H4 (cell line): ENCODE measurements at regions not wholly inside any gene's neighbourhood (a gene's known extent, or its start where the extent isn't known, plus 50 kb on each side); places are given as distances from the start of the nearest gene placed in this dataset.

Experiments
- DNase-seq: peaks from one replicate; pipeline ENCODE4 v3.0.0-alpha.2; 2015; ENCODE audit warnings: low spot score

DNA sequence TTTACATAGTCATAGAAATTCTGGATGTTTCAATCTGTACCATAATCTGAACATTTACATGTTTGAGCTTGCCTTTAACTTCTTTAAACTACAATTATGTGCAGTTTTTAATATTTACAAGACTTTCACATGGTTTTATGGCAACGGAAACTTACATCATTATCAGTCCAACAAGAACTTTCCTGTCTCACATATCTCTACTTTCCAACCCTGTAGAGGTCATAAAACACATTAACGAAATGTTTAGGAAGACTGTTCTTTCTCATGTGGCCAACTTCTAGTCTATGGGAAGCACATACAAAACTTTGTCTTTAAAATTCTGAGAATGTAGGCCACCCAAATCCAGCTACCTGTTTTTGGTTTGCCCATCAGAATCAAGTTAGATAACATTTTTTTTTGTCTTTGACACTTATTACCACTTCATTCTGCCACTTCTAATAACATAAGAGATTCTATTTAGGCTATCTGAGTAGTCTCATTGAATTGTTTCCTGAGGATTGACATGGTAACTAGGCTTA is 693.2 kb downstream of the KCNJ3 start:
- DNase-seq: no peak

DNA sequence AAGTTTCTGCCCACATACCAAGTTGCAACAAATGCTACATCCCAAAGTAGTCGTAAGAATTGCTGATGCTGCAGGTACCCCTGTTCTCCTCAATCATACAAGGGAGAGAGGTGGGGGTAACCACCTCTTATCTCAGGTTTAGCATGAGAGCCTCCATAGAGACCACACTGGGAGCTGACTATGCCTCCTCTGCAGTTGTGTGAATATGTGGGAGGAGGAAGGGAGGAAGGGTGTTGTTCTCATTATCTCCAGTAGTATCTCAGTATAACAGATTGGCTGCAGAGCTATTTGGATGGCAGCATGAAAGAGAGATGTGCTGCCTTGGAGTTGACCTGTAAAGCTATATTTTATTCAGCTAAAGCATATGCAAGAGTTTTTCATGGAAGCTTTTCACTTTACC is 690.7 kb downstream of the KCNJ3 start:
- DNase-seq: no peak

DNA sequence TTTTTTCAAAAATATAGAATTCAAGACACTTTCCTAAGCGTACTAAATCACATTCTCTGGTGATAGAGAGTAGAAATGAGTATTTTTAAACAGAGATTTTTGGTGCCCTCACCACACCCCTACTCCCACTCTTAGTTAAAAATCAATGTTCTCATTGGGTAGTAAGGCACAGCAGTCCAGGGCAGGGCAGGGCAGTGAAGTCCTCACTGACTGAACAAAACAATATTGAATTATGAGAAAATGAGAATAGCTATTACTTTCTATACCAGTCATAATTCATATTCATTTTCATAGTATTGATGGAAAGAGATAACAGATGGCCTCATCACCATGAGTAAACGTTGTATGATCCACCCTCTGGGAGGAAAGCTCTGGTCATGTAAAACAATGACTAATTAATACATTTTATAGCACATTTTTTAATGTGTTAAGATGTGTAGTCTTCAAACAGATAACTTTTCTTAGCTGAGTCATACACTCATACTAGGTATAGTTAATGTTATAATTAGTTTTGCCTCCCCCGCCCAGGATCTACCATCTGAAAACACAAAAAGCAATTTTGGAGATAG is 686.1 kb downstream of the KCNJ3 start:
- no peak for DNase-seq

DNA sequence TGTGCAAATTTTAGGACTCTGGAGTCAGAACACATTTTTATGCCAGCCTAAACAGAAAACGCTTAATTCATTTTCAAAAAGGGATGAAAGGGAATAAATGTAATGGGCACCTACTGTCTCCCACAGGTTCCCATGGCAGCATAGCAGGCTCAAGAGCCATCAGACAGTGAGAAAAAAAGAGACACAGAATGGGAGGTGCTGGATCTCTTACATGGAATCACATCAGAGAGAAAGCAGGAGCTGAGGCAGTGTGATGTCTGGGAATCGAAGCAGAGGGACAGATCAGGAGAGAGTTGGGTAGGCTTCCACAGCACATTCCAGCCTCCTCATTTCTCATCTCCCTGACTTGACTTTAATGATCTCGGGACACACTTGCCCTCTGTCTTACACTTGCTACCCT is 684.3 kb downstream of the KCNJ3 start:
- DNase-seq: no peak

DNA sequence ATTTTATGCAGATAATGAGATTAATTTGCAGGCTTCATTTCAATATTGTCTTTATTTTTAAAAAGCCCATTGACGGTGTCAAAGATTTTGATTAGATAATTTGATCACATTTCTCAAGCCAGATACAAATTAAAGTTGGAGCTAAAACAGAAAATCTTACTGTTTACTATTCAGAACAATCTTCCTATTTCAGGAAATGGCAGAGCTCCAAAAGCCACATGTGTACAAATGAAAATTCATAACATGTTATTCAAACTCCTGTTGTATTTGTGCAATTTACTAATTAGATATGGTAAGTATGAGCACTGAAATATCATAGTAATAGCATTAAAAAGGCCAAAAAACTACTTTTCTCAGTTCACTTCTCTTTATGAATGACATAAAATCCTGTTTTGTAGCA is 682.9 kb downstream of the KCNJ3 start:
- DNase-seq: no peak

DNA sequence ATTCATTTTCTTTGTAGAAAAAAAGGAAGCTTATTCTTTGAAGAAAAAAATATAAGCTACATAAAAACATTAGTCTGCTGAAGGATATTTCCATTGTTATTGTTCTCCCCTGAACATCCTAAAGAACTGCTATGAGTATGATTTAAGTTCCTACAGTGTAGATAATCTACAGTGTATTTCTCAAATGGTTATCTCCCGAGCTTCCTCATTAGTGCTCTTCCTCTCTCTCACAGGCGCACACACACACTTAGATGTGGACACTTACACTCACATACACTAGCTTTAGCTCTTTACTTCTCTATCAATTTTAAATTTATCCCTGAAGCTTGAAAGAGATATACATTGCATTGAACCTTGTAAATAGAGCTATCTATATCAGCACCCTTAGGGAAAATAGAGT is 681.0 kb downstream of the KCNJ3 start:
- DNase-seq: no peak

DNA sequence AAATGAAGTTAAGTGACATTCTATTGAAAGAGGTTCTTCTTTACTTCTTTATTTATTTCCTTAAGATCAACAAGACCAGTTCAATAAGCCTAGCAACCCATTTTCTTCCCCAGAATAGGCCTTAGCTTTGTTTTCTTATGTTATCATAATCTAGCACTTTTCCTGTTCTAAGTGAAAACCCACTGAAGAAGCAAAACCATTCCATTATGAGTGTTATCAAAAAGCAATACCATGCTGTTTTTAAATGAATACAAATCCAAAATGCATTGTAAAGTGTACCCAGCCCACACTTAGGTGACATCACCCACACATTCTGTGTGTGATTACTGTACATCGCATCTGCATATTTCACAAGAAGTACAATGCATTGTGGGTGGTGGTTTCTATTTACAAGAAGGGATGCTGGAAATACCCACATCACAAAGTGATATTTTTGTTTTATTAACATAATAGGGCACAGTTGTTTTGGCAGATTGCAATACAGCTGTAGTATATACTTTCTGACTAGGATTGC is 679.5 kb downstream of the KCNJ3 start:
- peak; percentile 33 for DNase-seq

DNA sequence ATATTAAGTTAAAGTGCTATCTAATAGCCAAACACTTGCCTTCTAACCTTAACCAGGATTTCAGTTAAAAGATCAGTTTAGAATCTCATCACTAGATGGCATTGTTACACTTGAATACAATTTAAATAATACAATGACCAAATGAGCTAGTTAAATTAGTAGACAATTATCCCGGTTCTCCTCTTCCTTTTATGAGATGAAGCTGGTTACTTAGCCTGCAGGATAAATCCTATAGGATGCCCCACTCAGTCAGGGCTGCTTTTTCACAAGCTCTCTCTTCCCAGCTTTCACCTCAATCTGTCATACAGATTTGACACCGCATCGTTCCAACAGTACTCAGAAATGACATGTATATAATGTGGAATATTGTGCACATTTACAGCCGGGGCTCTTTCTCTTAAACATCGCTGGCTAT is 678.8 kb downstream of the KCNJ3 start:
- DNase-seq: peak; percentile 44

DNA sequence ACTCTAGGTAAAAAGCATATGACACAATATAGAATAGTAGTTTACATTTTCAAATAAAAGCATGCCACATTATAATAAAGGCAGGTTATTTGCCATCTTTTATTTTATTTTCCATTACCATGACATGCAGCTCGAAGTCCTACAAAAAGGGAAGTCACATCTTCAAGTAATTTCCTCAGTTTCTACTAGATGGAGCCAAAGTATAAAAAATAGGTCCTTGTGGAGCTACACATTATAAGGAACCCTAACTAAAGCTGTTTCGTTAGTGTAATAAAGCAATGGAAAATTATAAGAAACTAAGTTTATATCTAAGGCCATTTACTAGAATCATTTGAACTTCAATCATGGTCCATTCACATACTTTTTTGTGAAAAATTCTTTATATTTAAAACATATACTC is 674.5 kb downstream of the KCNJ3 start:
- DNase-seq: peak; percentile 21

DNA sequence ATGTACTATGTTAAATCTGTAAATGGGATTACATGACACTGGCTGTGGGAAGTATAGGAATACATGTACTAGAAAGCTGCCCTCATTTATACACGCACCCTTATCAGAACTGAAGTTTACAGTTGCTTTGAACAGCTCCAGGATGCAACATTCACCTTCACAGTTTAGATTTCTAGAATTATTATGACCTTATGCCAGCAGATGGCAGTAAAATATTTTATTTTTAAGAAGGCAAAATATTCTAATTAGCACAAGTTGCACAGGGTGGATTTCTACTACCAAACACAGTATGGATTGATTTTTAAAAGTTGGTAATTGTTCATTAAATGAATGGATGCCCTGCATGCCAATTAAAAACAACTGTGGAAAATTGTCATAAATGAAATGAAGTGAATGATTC is 670.4 kb downstream of the KCNJ3 start:
- no peak for DNase-seq

DNA sequence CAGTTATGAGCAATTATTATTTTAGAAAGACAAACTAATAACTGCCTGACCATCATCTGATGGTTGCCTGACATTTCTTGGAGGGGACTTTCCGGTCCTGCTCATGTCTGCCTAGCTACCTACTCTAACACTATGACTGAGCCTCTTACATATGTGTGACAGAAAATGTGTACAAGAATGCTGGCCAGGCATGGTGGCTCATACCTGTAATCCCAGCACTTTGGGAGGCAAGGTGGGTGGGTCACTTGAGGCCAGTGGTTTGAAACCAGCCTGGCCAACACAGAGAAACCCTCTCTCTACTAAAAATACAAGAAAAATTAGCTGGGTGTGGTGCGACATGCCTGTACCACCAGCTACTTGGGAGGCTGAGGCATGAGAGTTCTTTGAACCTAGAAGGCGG is 666.3 kb downstream of the KCNJ3 start:
- no peak for DNase-seq

DNA sequence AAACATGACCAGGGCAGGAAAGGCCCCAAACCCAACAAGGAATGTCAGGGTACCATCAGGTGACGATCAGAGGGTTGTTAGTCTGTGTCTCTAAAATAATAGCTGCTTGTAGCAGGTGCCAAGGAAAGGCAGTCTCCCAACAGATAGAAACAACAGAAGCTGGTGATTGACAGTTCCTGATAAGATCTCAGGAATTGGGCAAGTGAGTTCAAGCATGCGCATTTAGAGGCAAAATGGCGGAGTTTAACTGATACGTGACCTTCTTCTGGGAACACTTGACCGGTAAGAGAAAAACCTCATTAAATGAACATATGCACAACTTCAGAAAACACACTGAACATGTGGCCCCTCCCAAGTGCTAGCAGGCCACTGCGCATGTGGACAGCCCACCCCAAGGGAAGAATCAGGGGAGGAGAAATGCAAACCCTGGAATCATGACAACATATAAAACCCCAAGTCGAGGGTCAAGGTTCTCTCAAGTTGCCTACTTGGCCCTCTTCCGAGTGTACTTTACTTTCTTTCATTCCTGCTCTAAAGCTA is 664.9 kb downstream of the KCNJ3 start:
- no peak for DNase-seq

DNA sequence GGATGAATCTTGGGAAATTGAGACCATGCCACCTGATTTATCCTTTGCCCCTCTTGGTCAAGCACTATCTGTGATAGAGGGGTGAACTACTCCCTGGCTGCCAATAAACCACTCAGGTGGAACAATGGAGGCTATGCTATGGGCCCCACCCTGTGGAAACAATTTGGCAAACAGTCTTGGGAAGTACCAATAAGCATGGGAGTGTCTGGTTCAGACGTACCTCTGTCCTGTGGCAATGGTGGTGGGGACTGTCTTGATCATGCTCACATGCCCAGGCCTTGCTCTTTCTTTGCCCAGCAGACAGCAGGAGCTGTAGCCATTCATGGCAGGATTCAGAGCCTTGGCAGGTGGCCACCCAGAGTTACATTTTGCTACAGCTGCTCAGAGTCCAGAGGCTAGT is 658.7 kb downstream of the KCNJ3 start:
- no peak for DNase-seq

DNA sequence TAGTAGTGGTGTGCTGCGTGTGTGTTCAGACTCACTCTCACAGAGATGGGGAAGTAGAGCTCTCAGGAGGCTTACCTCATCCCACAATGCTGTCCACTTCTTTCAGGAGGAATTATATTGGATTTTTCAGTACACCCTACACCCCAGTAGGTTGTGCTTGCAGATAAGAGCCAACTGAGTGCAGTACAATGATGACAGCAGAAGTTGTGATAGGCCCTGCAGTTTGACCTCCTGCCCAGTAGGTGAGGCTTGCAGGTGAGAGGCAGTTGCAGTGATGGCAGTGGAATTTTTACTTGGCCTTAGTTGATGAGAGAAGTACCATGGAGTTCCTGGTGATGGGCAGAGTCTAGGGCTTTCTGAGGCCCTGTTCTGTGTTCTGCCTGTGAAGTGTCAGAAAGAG is 657.8 kb downstream of the KCNJ3 start:
- DNase-seq: no peak

DNA sequence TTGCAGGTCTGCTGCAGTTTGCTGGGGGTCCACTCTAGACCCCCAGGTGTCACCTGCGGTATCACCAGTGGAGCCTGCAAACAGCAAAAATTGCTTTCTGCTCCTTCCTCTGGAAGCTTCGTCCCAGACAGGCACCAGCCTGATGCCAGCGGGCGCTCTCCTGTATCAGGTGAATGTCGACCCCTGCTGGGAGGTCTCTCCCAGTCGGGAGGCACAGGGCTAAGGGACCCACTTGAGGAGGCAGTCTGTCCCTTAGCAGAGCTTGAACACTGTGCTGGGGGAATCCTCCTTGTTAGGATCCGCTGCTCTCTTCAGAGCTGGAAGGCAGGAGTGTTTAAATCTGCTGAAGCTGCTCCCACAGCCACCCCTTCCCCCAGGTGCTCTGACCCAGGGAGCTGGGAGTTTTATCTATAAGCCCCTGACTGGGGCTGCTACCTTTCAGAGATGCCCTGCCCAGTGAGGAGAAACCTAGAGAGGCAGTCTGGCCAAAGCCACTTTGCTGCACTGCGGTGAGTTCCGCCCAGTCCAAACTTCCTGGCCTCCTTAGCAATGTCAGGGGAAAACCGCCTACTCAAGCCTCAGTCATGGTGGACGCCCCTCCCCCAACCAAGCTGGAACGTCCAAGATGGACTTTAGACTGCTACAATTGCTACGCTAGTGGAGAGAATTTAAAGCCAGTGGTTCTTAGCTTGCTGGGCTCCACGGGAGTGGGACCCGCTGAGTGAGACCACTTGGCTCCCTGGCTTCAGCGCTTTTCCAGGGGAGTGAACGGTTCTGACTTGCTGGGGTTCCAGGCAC is 652.5 kb downstream of the KCNJ3 start:
- no peak for DNase-seq

DNA sequence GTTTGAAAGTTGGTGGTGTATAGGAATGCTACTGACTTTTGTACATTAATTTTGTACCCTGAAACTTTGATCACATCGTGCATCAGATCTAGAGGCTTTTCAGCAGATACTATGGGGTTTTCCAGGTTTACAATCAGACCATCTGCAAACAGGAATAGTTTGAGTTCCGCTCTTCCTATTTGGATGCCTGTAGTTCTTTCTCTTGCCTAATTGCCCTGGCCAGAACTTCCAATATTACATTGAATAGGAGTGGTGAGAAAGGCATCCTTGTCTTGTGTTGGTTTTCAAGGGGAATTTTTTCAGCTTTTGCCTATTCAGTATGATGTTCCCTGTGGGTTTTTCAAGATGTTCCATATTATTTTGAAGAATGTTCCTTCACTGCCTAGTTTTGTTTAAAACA is 633.5 kb downstream of the KCNJ3 start:
- DNase-seq: no peak

DNA sequence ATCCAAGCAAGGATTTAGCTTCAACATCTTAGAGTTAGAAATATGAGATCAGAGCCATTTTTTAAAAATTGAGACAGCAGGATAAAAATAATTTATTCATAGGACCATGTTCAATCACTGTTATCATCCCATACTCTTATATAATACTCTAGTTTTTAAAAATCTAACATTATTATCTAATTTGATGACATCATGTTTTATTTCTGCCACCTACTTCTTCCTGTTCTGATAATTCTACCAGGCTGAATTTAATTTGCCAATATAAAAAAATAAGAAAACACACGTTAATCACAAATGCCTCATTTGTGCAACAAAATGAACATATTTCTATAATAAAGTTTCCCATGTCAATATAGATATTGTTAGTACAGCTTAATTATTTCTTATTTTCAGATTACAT is 621.7 kb downstream of the KCNJ3 start:
- DNase-seq: no peak

DNA sequence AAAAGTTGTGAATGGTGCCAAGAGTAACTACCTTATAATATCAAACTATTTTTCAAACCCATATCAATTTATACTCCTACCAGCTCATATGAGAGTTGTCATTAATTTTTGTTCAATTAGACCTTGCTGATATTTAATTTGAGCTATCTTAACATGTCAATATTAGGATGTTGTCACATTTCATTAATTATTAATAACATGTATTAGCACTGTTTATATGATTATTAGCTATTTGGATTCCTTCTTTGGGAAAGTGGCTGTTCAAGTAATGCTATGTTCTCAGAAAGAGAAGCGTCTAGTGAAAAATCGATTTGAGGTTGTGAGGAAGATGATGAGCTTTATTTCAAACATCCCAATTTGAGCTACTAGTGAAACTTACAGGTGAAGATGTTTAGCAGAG is 620.2 kb downstream of the KCNJ3 start:
- DNase-seq: no peak

DNA sequence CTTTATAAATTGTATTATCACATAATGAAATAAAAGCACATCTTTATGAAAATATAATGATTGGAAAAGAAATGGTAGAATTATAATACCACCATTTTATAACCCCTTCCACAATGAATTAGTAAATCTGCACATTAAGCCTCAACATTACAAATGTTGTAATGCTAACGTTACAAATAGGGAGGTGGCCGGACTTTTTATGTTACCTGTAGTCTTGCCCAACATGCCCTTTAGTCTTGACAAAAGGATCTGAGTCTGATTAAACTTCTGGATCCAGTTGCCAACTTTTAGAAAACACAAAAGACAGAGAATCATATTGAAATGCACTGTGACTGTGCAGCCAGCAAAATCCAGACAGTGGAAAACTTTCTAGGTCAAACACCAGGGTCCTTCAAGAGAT is 617.3 kb downstream of the KCNJ3 start:
- DNase-seq: no peak

DNA sequence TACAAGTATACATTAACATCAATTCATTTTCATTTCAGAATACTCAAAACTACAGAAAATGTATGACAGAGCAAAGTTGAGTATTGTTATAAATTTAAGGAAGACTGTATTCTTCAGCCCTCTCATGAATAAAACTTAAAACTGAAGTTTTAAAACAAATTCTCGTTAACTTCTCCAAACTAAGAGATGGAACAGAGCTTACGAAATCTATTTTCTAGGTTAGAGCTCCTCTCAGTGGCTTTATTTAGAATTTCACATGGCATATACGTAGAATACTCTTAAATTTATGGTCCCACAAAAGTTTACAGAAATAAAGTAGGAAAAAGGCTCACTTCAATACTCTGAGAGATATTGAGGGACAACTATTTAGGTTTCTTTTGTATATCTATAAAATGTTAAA is 612.1 kb downstream of the KCNJ3 start:
- DNase-seq: peak; percentile 23

DNA sequence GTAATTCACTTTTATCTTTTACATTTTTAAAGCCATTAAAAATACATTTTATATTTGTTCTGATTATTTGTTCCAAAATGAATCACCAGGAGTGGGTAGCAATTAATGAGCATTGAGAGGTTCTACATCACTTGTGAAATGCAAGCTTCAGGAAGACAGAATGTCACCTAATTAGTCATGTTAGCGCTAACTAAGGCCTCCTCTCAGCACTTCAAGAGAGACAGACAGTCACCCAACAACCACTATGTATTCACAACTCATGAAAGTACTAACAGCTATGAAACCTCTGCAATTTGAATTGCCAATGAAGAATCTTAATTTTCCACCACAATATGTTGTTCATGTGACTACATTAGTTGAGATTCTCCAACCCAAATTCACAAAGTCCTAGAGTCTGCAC is 611.0 kb downstream of the KCNJ3 start:
- no peak for DNase-seq

DNA sequence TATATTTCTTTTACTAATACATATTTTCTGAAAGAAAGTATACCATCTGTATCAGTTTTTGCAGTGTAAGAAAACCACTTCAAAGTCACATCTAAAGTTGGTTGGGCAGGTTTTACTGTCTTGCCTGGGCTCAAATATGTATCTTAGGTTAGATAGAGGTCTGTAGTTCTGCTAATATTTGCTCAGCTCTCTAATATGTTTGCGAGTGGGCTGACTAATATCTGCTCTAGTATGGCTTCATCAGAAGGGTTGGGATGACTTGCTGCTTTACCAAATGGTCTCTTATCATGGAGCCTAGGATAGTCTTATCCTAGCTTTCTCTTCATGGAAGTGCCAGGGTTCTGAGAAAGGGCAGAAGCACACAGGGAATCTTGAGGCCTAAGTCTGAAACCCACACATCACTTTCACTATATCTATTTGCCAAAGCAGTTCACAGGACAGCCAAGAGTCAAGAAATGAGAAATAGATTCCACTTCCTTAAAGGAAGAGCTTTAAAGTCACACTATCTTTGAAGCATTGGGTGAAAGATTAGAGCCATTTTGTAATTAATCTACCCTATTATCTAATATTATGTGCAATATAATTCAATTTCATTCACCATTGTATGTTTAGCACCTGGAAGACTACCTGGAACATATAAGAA is 610.0 kb downstream of the KCNJ3 start:
- no peak for DNase-seq

DNA sequence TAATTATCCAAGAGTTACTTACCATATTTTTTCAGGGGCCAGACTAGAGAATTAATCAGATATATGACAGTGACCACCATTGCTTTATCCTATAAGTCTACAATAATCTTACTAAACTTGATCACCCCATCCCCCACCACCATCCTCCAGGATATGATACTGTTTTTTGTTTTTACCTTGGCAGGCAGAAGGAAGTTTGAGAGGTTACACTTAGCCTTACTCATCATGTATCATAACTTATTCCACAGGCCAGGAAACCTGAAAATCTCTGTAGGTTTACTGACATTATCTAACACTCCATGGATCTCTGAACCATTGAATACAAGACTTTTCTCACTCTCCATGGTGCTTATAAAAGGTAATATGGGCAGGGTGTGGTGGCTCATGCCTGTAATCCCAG is 602.7 kb downstream of the KCNJ3 start:
- no peak for DNase-seq
